MCF 10A (cell line): ENCODE measurements at regions not wholly inside any gene's neighbourhood (a gene's known extent, or its start where the extent isn't known, plus 50 kb on each side); places are given as distances from the start of the nearest gene placed in this dataset.
"Not testable (repeated sequence)": the region's sequence is repeated elsewhere in the genome, so short reads cannot be mapped to it uniquely, and the experiment has no call there.

ENCODE experiments used
- BruUV-seq: library from RNA; stranded (reverse); fragments of 400-500 nt; replicated peaks from 2 replicates; lab custom pipeline; 2021; lab: Mats Ljungman, UMichigan
- CTCF ChIA-PET: fragments of 300-600 bp; sonication (Branson Sonifier 250); formaldehyde crosslinking; extraction: SDS; loops from one replicate; lab custom pipeline; 2021; ENCODE audit warnings: antibody characterized with exemption, inconsistent platforms; lab: Yijun Ruan, JAX
- POLR2A ChIA-PET: fragments of 300-600, 350-650 bp; sonication (Branson Sonifier 250); formaldehyde crosslinking; extraction: SDS; loops from one replicate; lab custom pipeline; 2020; ENCODE audit warnings: antibody characterized with exemption, inconsistent platforms; lab: Yijun Ruan, JAX
- DNase-seq: peaks from one replicate; pipeline ENCODE4 v3.0.0-alpha.2; 2018; ENCODE audit not compliant: unreplicated experiment
- H3K27ac Mint-ChIP-seq: one replicate; pipeline ENCODE4 v1.8.0; 2022; ENCODE audit warnings: mild to moderate bottlenecking, low read depth, mixed read lengths; ENCODE audit not compliant: unreplicated experiment
- H3K27me3 Mint-ChIP-seq: one replicate; pipeline ENCODE4 v1.8.0; 2022; ENCODE audit warnings: mixed read lengths; ENCODE audit not compliant: insufficient read depth, unreplicated experiment
- H3K36me3 Mint-ChIP-seq: one replicate; pipeline ENCODE4 v1.8.0; 2022; ENCODE audit warnings: mild to moderate bottlenecking, moderate library complexity, mixed read lengths; ENCODE audit not compliant: insufficient read depth, unreplicated experiment
- H3K4me1 Mint-ChIP-seq: one replicate; pipeline ENCODE4 v1.8.0; 2022; ENCODE audit warnings: mixed read lengths; ENCODE audit not compliant: insufficient read depth, unreplicated experiment
- H3K4me3 Mint-ChIP-seq: one replicate; pipeline ENCODE4 v1.8.0; 2022; ENCODE audit warnings: mild to moderate bottlenecking, moderate library complexity, mixed read lengths; ENCODE audit not compliant: unreplicated experiment
- H3K9me3 Mint-ChIP-seq: one replicate; pipeline ENCODE4 v1.8.0; 2022; ENCODE audit warnings: mixed read lengths; ENCODE audit not compliant: unreplicated experiment
- CTCF ChIP-seq: fragments of 200-600 bp; IDR thresholded peaks from one replicate; pipeline ENCODE4 v1.8.0; 2022; ENCODE audit warnings: antibody characterized with exemption, mild to moderate bottlenecking; ENCODE audit not compliant: unreplicated experiment
- intact Hi-C: fragments of 100-400 bp; cut with micrococcal nuclease; formaldehyde crosslinking; loops from 2 replicates; pipeline ENCODE4 v1.14.1; 2022

GRCh38 chr20:30502670-30503069, 754.8 kb upstream of the DEFB115 start:
- no TSS peak for BruUV-seq
- intact Hi-C loops: no loop called here
- DNase-seq: no peak
- ChIA-PET CTCF (no interaction called here), POLR2A (no interaction called here)
- Mint-ChIP-seq H3K36me3 (no peaks in the 10 kb centered on the region), H3K4me3 (no peak overlapping the region), H3K9me3 (peaks cover 8% of the 10 kb centered on the region), H3K27ac (no peak overlapping the region), H3K27me3 (no peaks in the 10 kb centered on the region), H3K4me1 (no peaks in the 10 kb centered on the region)
- no peak for TF ChIP-seq CTCF

- H3K36me3 Mint-ChIP-seq, H3K9me3 Mint-ChIP-seq, CTCF ChIA-PET, H3K4me1 Mint-ChIP-seq, BruUV-seq, H3K27me3 Mint-ChIP-seq, DNase-seq, H3K4me3 Mint-ChIP-seq, intact Hi-C loops, POLR2A ChIA-PET, H3K27ac Mint-ChIP-seq: not testable (repeated sequence)
Measured at GRCh38 chr20:30503204-30503603, 754.3 kb upstream of the DEFB115 start.

GRCh38 chr20:30503992-30504570, 753.4 kb upstream of the DEFB115 start:
- ChIA-PET POLR2A (no interaction called here), CTCF (no interaction called here)
- no peak for DNase-seq
- H3K36me3 Mint-ChIP-seq: no peaks in the 10 kb centered on the region
- H3K27ac Mint-ChIP-seq: no peak overlapping the region
- no TSS peak for BruUV-seq
- peaks cover 11% of the 10 kb centered on the region for H3K9me3 Mint-ChIP-seq
- intact Hi-C loops: no loop called here
- no peak overlapping the region for H3K4me3 Mint-ChIP-seq
- no peaks in the 10 kb centered on the region for H3K27me3 Mint-ChIP-seq
- TF ChIP-seq CTCF: no peak
- H3K4me1 Mint-ChIP-seq: no peaks in the 10 kb centered on the region

- CTCF ChIA-PET: interaction anchor here (0.6 kb wide), 1 partner anchor 108 kb away, joined by 3 read pairs; no protein-coding TSS in a partner anchor
- intact Hi-C loops: no loop called here
- Mint-ChIP-seq H3K4me3 (no peak overlapping the region), H3K36me3 (no peaks in the 10 kb centered on the region), H3K9me3 (peaks cover 24% of the 10 kb centered on the region), H3K27ac (no peak overlapping the region), H3K4me1 (no peaks in the 10 kb centered on the region), H3K27me3 (no peaks in the 10 kb centered on the region)
- BruUV-seq: no TSS peak
- POLR2A ChIA-PET: no interaction called here
- no peak for DNase-seq
- TF ChIP-seq CTCF: no peak
Measured at GRCh38 chr20:30505566-30505965, 751.9 kb upstream of the DEFB115 start.

GRCh38 chr20:30506100-30506499, 751.4 kb upstream of the DEFB115 start:
- ChIA-PET POLR2A (no interaction called here), CTCF (no interaction called here)
- no peaks in the 10 kb centered on the region for H3K36me3 Mint-ChIP-seq
- no peak overlapping the region for H3K4me3 Mint-ChIP-seq
- H3K27ac Mint-ChIP-seq: no peak overlapping the region
- intact Hi-C loops: no loop called here
- no peaks in the 10 kb centered on the region for H3K4me1 Mint-ChIP-seq
- H3K27me3 Mint-ChIP-seq: no peaks in the 10 kb centered on the region
- H3K9me3 Mint-ChIP-seq: peaks cover 30% of the 10 kb centered on the region
- no TSS peak for BruUV-seq
- DNase-seq: no peak
- no peak for TF ChIP-seq CTCF

GRCh38 chr20:30508382-30508781, 749.1 kb upstream of the DEFB115 start:
- peaks cover 31% of the 10 kb centered on the region for H3K9me3 Mint-ChIP-seq
- intact Hi-C loops, BruUV-seq, H3K4me1 Mint-ChIP-seq, CTCF ChIA-PET, H3K27me3 Mint-ChIP-seq, H3K4me3 Mint-ChIP-seq, DNase-seq, POLR2A ChIA-PET, H3K27ac Mint-ChIP-seq, H3K36me3 Mint-ChIP-seq: not testable (repeated sequence)
